Hepatic stellate cell (primary cell): ENCODE measurements at regions not wholly inside any gene's neighbourhood (a gene's known extent, or its start where the extent isn't known, plus 50 kb on each side); places are given as distances from the start of the nearest gene placed in this dataset.
A peak's percentile ranks its signal among the peaks of the same experiment; 100 is the strongest.
"Not testable (repeated sequence)": the region's sequence is repeated elsewhere in the genome, so short reads cannot be mapped to it uniquely, and the experiment has no call there.

Experiments used
- DNase-seq: peaks from one replicate; pipeline ENCODE4 v3.0.0; 2011; ENCODE audit warnings: low spot score

- DNase-seq: no peak
Observed at GRCh38 chr6:69623357-69623756, 173.5 kb downstream of the LMBRD1 start.

- DNase-seq: no peak
Observed at GRCh38 chr6:69622924-69623323, 173.9 kb downstream of the LMBRD1 start.

GRCh38 chr6:69622230-69622629, 174.6 kb downstream of the LMBRD1 start:
- DNase-seq: no peak

- DNase-seq: no peak
Observed at GRCh38 chr6:69617163-69617562, 179.6 kb downstream of the LMBRD1 start.

GRCh38 chr6:69609836-69610472, 186.9 kb downstream of the LMBRD1 start:
- no peak for DNase-seq

- no peak for DNase-seq
Observed at GRCh38 chr6:69601132-69601531, 195.7 kb downstream of the LMBRD1 start.

- no peak for DNase-seq
Observed at GRCh38 chr6:69594405-69594804, 202.4 kb downstream of the LMBRD1 start.

GRCh38 chr6:69593706-69594105, 203.1 kb downstream of the LMBRD1 start:
- no peak for DNase-seq

- no peak for DNase-seq
Observed at GRCh38 chr6:69589626-69590025, 207.2 kb downstream of the LMBRD1 start.

GRCh38 chr6:69584913-69585729, 211.7 kb downstream of the LMBRD1 start:
- peak; percentile 32 for DNase-seq

- peak; percentile 50 for DNase-seq
Observed at GRCh38 chr6:69584536-69584912, 212.3 kb downstream of the LMBRD1 start.

- no peak for DNase-seq
Observed at GRCh38 chr6:69581581-69581980, 215.2 kb downstream of the LMBRD1 start.

GRCh38 chr6:69580706-69581105, 216.1 kb downstream of the LMBRD1 start:
- DNase-seq: no peak

- DNase-seq: peak; percentile 19
Observed at GRCh38 chr6:69578361-69578890, 218.4 kb downstream of the LMBRD1 start.

- no peak for DNase-seq
Observed at GRCh38 chr6:69571234-69571633, 225.6 kb downstream of the LMBRD1 start.

GRCh38 chr6:69570106-69570505, 226.7 kb downstream of the LMBRD1 start:
- no peak for DNase-seq

GRCh38 chr6:69560597-69560996, 236.2 kb downstream of the LMBRD1 start:
- DNase-seq: not testable (repeated sequence)

GRCh38 chr6:69555088-69555638, 241.6 kb downstream of the LMBRD1 start:
- no peak for DNase-seq

- no peak for DNase-seq
Observed at GRCh38 chr6:69542494-69542893, 254.3 kb downstream of the LMBRD1 start.

- DNase-seq: no peak
Observed at GRCh38 chr6:69527921-69528476, 268.8 kb downstream of the LMBRD1 start.

GRCh38 chr6:69515480-69515879, 281.3 kb downstream of the LMBRD1 start:
- not testable (repeated sequence) for DNase-seq

- DNase-seq: no peak
Observed at GRCh38 chr6:69494595-69494994, 302.2 kb downstream of the LMBRD1 start.

- DNase-seq: no peak
Observed at GRCh38 chr6:69489970-69490369, 306.8 kb downstream of the LMBRD1 start.
